Middle frontal gyrus (tissue), 1 donor: ENCODE measurements at regions not wholly inside any gene's neighbourhood (a gene's known extent, or its start where the extent isn't known, plus 50 kb on each side); places are given as distances from the start of the nearest gene placed in this dataset.
"Not testable (repeated sequence)": the region's sequence is repeated elsewhere in the genome, so short reads cannot be mapped to it uniquely, and the experiment has no call there.

Experiments used
- DNase-seq: peaks from one replicate; pipeline ENCODE4 v3.0.0-alpha.2; 2015; ENCODE audit warnings: low spot score; ENCODE audit errors: extremely low spot score

DNA sequence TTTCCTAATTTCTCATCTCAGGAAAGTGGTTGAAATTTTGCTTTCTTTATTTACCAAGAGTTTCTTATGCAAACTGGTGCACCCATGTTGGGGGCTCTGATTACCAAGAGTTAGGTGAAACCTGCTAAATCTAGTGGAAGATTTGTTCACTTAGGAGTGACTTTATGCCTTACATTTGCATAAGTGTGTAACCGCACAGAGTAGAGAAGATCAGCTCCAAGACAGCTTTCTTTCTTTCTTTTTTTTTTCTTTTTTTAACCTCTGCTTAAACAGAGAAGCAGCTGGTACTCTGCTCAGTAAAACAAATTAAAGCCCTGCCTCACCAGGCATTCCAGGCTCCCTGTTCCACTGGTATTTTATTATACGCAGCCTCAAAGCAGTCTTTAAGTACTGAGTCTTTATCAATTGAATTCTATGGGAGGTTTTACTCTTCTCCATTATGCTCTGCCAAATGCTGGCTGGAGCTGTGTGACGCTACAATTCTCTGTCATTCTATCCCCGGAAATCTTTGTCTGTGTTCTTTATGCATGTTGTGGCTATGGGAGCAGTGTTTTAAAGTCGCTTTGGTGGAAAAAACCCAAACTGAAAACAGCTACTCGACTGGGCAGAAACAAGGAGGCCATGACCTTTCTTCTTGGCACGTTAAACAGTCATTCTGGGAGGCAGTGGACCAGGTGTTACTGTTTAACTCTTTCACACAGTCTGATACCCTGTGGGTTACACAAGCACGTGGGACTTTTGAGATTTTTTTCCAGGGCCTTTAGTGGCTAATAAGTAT is 55.2 kb upstream of the GBE1 start:
- no peak for DNase-seq

DNA sequence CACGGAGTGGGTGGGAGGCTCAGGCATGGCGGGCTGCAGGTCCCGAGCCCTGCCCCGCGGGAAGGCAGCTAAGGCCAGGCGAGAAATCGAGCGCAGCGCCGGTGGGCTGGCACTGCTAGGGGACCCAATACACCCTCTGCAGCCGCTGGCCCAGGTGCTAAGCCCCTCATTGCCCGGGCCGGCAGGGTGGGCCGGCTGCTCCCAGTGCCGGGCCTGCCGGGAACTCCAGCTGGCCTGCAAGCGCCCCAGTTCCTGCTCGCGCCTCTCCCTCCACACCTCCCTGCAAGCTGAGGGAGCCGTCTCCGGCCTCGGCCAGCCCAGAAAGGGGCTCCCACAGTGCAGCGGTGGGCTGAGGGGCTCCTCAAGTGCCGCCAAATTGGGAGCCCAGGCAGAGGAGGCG is 50.7 kb upstream of the GBE1 start:
- DNase-seq, result not testable (repeated sequence)
